GM21529 (cell line): ENCODE measurements at regions not wholly inside any gene's neighbourhood (a gene's known extent, or its start where the extent isn't known, plus 50 kb on each side); places are given as distances from the start of the nearest gene placed in this dataset.
"Not testable (repeated sequence)": the region's sequence is repeated elsewhere in the genome, so short reads cannot be mapped to it uniquely, and the experiment has no call there.

ENCODE experiments used
- ATAC-seq: cut with Tn5 transposase; IDR thresholded peaks from one replicate; pipeline ENCODE4 v1.9.1; 2021; ENCODE audit not compliant: unreplicated experiment

DNA sequence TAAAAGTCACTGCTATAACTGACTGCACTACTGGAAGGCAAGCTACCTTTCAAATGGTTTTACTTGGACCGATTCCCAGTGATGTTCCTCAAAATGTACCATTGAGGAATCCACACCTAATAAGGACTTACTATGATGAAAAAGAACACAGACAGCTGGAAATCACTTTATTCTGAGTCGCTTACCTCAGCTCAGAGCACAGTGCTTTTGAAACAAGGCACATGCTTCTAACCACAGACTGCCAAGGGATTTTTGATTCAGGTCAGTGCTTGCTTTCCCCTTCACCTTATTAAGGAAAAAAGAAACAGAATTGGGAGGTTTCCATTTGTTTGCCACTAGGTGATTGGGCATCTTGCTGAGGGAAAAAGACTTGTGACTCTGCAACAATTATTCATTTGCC lies 707.5 kb upstream of the FSHR start:
- no peak for ATAC-seq

- no peak for ATAC-seq
Observed at GRCh38 chr2:49860834-49861233, 706.5 kb upstream of the FSHR start.

DNA sequence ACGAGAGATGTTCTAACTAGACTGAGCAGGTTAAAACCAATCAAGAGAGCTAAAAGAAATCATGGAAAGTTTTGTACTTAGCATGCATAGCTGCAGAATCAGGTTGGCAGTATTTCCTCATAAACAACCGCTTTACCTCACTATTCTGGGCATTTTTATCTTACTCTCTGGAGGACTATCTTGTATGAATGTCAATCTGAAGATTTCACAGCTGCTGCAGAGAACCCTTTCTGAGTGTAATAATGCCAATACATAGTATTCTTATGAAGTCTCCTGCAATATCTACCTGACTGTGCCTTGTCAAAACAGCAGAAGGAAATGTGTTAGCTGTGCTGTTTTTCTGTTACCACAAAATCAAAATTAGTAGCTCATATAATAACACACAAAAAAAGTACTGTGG lies 705.9 kb upstream of the FSHR start:
- ATAC-seq = no peak

- ATAC-seq = no peak
Observed at GRCh38 chr2:49858657-49859056, 704.3 kb upstream of the FSHR start.

- ATAC-seq = no peak
Observed at GRCh38 chr2:49858113-49858490, 703.8 kb upstream of the FSHR start.

DNA sequence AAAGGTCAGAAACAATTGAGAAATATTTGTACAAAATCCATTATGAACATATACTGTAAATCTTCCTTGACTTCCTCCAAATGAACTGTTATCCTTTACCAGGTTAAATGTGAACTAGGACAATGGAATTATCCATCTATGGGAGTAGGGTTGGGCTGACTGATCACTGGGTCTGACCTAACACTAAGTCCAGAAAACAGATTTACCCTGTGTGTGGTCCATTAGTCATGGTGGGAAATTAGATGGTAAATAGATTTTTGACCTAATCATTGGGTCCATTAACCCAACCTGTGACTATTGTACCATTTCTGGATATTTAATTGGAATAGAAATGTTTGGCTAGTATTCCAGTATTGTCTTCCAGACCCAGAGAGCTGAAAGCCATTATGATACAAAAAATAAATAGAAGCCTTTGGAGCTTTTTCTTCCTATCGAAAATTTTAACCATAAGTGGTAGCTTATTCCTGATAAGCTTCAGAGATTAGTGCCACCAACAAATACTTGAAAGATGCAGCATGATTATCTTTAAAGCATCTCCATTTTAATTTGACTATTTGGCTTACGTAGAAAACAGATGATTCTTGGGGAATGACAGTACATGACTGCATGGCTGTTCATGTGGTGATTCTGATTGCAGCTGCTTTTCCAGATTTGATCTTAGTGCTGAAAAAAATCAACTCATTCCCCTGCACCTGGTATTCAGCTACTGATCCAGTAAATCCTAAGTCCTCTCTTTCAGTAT lies 703.2 kb upstream of the FSHR start:
- no peak for ATAC-seq

DNA sequence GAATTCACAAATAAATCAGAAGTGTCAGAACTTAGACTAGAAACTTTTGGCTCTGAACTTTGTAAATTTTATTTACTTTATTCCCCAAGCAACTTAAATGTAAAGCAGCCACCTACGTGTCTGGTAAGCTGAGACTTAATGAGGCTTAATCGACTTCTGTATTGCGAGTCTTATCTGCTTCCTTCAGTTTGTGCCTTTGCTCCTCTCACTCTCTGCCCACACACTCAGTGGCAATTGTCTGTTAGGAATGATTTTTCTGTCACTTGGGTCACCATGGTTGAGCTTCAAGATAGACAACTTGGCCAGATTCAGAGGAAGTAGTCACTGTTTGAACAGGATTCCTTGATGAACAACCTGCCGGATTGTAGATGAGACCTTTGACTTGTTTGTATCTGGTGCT lies 691.4 kb upstream of the FSHR start:
- ATAC-seq = no peak

- ATAC-seq = no peak
Observed at GRCh38 chr2:49845021-49845420, 690.7 kb upstream of the FSHR start.

DNA sequence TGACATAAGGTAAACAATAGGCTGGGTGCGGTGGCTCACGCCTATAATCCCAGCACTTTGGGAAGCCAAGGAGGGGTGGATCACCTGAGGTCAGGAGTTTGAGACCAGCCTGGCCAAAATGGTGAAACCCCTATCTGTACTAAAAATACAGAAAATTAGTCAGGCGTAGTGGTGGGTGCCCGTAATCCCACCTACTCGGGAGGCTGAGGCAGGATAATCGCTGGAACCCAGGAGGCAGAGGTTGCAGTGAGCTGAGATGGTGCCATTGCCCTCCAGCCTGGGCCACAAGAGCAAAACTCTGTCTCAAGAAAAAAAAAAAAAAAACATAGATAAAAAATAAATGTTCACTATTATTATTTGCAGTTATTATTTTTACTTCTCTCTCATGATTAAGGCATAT lies 689.8 kb upstream of the FSHR start:
- not testable (repeated sequence) for ATAC-seq

DNA sequence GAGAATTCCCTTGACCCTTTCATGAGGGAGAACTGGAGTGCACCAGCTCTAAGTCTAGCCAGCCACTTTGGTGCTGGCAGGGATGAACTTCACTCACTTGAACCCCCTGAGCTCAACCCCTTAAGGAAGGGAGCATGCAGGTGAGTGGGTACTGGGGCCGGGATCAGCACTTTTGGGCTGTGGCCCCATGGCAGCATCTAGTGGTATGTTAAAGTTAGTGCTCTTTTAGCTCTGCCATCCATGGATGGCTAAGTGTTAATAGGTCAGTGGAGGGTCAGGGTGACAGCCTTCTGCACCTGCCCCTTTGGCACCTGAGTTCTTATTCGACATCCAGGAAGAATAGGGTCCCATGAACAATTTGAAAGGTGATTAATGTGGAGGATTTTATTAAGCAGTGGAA lies 689.0 kb upstream of the FSHR start:
- ATAC-seq = no peak

DNA sequence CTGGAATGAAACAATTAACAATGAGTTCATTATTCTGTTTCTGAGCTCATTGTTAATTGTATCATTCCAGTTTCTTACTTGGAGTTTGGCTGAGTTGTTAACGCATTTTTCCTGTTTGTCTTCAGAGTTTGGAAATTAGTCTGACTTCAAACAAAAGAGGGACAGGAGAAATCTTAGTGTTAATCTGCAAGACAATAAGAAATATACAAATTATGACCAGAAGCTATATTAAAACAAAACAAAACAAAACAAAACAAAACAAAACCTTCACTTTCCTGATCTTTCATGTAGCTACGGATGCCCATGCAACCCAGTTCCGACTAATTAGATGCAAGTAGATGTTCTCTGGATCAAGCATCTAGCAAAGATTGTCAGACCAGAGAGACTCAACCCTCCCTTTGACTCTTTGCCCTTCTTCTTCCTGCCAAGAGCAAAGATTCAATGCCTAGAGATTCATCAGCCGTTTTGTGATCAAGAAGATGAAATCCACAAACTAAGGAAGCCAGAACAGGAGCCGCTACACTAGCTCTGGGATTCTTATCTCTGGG lies 686.2 kb upstream of the FSHR start:
- no peak for ATAC-seq

DNA sequence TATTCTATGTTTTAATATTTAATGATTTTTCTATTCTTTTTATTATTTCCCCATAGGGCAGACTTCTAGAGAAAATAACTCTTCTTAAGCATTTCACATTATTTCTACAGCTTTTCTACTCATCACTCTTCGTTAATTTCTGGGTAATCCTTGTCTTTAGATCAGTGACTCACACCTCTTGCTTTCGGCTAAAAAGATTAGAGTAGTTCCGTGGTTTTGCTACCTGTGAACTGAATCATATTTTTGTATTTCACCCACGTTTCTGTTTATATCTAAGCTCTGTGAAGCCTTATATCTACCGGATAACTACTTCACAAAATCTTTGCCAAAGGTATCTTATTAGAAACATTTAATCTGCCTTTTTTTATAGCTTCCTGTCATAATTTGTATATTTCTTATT lies 685.5 kb upstream of the FSHR start:
- no peak for ATAC-seq

DNA sequence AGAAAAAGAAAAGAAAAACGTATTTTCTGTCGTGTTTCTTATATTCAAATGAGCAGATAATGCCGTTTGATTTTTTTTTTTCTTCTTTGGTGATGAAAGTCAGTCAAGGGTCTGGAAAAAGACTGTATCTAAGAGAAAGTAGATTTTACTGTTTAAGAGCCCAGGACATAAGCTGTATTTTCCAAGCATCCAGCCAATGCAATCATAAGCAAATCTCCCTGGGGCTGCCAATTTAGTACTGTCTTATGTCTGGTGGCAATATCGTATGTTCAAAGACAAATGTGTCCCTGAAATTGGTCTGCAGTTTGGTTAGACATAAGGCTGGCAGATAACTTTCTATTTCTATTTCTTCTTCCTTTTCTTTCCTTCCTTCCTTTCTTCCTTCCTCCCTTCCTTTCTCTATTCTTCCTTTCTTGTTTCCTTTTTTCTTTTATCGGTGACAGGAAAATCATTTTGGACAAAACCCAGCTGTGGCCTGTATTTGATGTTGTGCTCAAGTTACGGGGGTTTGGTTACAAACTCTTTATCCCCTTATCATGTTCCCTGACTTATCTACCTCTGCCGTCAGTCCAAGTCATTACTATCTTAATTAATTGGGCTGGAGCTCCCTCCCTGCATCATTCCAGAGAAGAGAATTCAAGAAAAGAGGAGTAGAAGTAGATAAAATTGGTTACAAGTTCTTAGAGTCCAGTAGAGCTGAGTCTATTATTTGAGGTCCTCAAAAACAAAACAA lies 683.4 kb upstream of the FSHR start:
- ATAC-seq = no peak

- ATAC-seq = no peak
Observed at GRCh38 chr2:49836017-49836416, 681.7 kb upstream of the FSHR start.

GRCh38 chr2:49834433-49834832 lies 680.1 kb upstream of the FSHR start:
- no peak for ATAC-seq

- no peak for ATAC-seq
Observed at GRCh38 chr2:49832555-49832954, 678.2 kb upstream of the FSHR start.

- ATAC-seq = no peak
Observed at GRCh38 chr2:49831698-49832367, 677.5 kb upstream of the FSHR start.

GRCh38 chr2:49830846-49831245 lies 676.5 kb upstream of the FSHR start:
- ATAC-seq = no peak

DNA sequence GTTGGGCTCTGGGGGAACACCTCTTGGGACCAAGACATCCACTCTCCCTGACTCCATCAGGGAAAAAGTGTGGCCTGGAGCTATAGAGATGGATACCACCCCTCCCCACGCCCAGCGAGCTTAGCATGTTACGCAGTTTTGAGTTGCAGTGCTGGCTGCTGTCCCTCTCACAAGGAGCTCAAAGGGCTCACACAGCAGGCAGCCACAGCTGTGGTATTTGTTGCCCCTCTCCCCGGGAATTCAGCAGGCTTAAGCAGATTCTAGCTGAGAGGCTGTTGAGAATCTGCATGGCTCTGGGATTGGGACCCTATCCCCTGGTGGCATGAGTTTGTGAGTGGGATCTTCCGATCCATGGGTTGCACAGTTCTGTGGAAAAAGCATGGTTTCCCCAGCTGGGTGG lies 673.1 kb upstream of the FSHR start:
- no peak for ATAC-seq

- no peak for ATAC-seq
Observed at GRCh38 chr2:49813208-49813607, 658.9 kb upstream of the FSHR start.

GRCh38 chr2:49812730-49813129 lies 658.4 kb upstream of the FSHR start:
- no peak for ATAC-seq

DNA sequence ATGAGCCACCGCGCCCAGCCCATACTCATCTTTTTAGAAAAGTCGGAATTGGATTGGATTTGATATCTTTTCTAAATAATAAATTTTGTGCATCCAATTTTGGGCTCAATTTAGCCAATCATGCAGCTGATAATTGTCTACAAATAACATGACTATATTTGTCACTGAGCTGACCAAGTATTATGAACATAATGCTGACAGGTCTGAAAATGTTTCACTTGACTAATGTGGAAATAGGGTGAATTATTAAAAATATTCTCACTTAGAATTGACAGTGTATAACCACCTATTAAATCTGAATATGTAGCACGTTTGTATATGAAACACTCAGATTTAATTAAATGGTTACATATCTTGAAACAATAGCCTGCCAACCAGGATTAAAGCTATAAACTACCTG lies 657.2 kb upstream of the FSHR start:
- no peak for ATAC-seq
